ENCODE measurements at regions not wholly inside any gene's neighbourhood (a gene's known extent, or its start where the extent isn't known, plus 50 kb on each side); places are given as distances from the start of the nearest gene placed in this dataset.
"Not testable (repeated sequence)": the region's sequence is repeated elsewhere in the genome, so short reads cannot be mapped to it uniquely, and the experiment has no call there.

DNA sequence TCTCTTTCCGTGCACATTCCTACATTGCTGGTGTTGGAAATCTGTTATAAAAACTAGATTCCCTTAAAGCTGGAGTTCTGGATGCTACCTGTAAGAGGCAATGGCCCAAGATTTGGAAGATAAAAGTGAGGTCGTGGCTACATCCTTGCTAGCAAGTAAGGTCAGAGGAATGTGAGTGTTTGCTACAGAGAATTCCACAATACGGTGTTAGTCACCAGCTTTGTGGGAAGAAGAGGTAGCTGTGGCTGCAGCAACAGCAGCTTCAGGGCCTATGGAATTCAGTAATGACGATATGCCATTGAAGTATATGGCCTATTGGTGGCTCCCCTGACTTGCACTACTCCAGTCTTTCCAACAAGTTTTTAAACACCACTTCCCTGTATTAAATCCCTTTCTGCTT lies 227.7 kb upstream of the TMEM260 start:
- no peaks in the 10 kb centered on the region for H3K27me3 Mint-ChIP-seq
- DNase-seq (ENCODE audit: low spot score, unreplicated experiment): no peak
- peaks cover 1% of the 10 kb centered on the region for H3K36me3 Mint-ChIP-seq (ENCODE audit: insufficient read depth)
- H3K4me1 Mint-ChIP-seq (ENCODE audit: low read depth): peaks cover 1% of the 10 kb centered on the region
- H3K9me3 Mint-ChIP-seq (ENCODE audit: low read depth): peaks cover 10% of the 10 kb centered on the region
- H3K4me3 Mint-ChIP-seq (ENCODE audit: low read depth): no peak overlapping the region
- TF ChIP-seq CTCF (IDR thresholded peaks at IDR 0.05; ENCODE audit: unreplicated experiment): no peak
- H3K27ac Mint-ChIP-seq: no peak overlapping the region

GRCh38 chr14:56352999-56353398 lies 226.6 kb upstream of the TMEM260 start:
- Mint-ChIP-seq H3K4me1 (ENCODE audit: low read depth) (peaks cover 1% of the 10 kb centered on the region), H3K36me3 (ENCODE audit: insufficient read depth) (peaks cover 1% of the 10 kb centered on the region), H3K27ac (no peak overlapping the region), H3K27me3 (no peaks in the 10 kb centered on the region), H3K4me3 (ENCODE audit: low read depth) (no peak overlapping the region), H3K9me3 (ENCODE audit: low read depth) (peaks cover 10% of the 10 kb centered on the region)
- no peak for TF ChIP-seq CTCF (IDR thresholded peaks at IDR 0.05; ENCODE audit: unreplicated experiment)
- DNase-seq (ENCODE audit: low spot score, unreplicated experiment): no peak

DNA sequence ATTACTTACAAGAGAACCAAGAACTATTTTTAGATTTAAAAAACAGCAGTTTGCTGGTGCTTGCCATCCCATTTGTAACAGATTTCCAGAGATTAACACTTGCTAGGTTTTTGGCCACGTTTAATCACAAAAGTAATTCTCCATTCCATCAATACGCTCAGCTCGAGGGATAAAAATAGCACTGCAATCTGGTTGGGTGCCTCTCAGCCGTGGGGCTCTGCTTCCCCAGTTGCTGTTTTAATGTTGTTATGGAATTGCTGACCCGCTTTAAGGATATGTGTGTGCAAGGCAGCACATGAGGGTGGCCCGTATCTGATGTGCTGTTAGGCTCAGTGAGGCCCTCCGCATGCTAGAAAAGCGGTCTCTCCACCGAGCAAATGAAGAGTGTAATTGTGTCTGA lies 222.2 kb upstream of the TMEM260 start:
- DNase-seq (ENCODE audit: low spot score, unreplicated experiment): no peak
- TF ChIP-seq CTCF (IDR thresholded peaks at IDR 0.05; ENCODE audit: unreplicated experiment): no peak
- no peaks in the 10 kb centered on the region for H3K9me3 Mint-ChIP-seq (ENCODE audit: low read depth)
- H3K4me1 Mint-ChIP-seq (ENCODE audit: low read depth): peaks cover 11% of the 10 kb centered on the region
- H3K27me3 Mint-ChIP-seq: no peaks in the 10 kb centered on the region
- H3K27ac Mint-ChIP-seq: no peak overlapping the region
- no peaks in the 10 kb centered on the region for H3K36me3 Mint-ChIP-seq (ENCODE audit: insufficient read depth)
- no peak overlapping the region for H3K4me3 Mint-ChIP-seq (ENCODE audit: low read depth)

- Mint-ChIP-seq H3K4me3 (ENCODE audit: low read depth) (no peak overlapping the region), H3K27me3 (no peaks in the 10 kb centered on the region)
Measured at GRCh38 chr14:56358275-56358674, 221.3 kb upstream of the TMEM260 start.

GRCh38 chr14:56358851-56359614 lies 220.6 kb upstream of the TMEM260 start:
- Mint-ChIP-seq H3K4me3 (ENCODE audit: low read depth) (no peak overlapping the region), H3K4me1 (ENCODE audit: low read depth) (peaks cover 9% of the 10 kb centered on the region), H3K9me3 (ENCODE audit: low read depth) (peaks cover 2% of the 10 kb centered on the region), H3K27ac (no peak overlapping the region), H3K27me3 (peaks cover under 1% of the 10 kb centered on the region), H3K36me3 (ENCODE audit: insufficient read depth) (no peaks in the 10 kb centered on the region)
- no peak for DNase-seq (ENCODE audit: low spot score, unreplicated experiment)
- TF ChIP-seq CTCF (IDR thresholded peaks at IDR 0.05; ENCODE audit: unreplicated experiment): no peak

More at GRCh38 chr14:56358275-56358674, 221.3 kb upstream of the TMEM260 start:
- H3K4me1 Mint-ChIP-seq (ENCODE audit: low read depth): peaks cover 10% of the 10 kb centered on the region
- TF ChIP-seq CTCF (IDR thresholded peaks at IDR 0.05; ENCODE audit: unreplicated experiment): no peak
- H3K27ac Mint-ChIP-seq: no peak overlapping the region
- DNase-seq (ENCODE audit: low spot score, unreplicated experiment): no peak
- H3K9me3 Mint-ChIP-seq (ENCODE audit: low read depth): no peaks in the 10 kb centered on the region
- no peaks in the 10 kb centered on the region for H3K36me3 Mint-ChIP-seq (ENCODE audit: insufficient read depth)

DNA sequence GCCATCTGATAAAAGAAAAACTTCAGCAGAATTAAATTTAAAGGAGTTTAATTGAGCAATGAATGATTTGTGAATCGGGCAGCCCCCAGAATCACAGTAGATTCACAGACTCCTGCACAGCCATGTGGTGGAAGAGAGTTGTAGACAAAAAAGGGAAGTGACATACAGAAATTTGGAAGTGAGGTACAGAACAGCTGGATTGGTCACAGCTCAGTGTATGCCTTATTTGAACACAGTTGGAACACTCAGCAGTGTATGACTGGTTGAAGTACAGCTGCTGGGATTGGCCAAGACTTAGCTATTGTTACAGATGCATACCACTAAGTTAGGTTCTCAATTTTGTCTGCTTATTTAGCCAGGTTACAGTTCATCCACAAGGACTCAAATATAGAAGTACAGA lies 213.9 kb upstream of the TMEM260 start:
- not testable (repeated sequence) for H3K4me1 Mint-ChIP-seq (ENCODE audit: low read depth); H3K36me3 Mint-ChIP-seq (ENCODE audit: insufficient read depth); H3K4me3 Mint-ChIP-seq (ENCODE audit: low read depth); H3K27ac Mint-ChIP-seq; H3K27me3 Mint-ChIP-seq; H3K9me3 Mint-ChIP-seq (ENCODE audit: low read depth); DNase-seq (ENCODE audit: low spot score, unreplicated experiment)

Data from progenitor cell of endocrine pancreas (in vitro differentiated cells).